HG03521 (cell line): ENCODE measurements at regions not wholly inside any gene's neighbourhood (a gene's known extent, or its start where the extent isn't known, plus 50 kb on each side); places are given as distances from the start of the nearest gene placed in this dataset.
A peak's percentile ranks its signal among the peaks of the same experiment; 100 is the strongest.

Experiments used
- ATAC-seq: cut with Tn5 transposase; IDR thresholded peaks from one replicate; pipeline ENCODE4 v1.9.1; 2021; ENCODE audit warnings: mild to moderate bottlenecking, moderate library complexity; ENCODE audit not compliant: unreplicated experiment

- ATAC-seq, result no peak
These were observed 137.8 kb upstream of the SPACA1 start for GRCh38 chr6:87909849-87910248.

- no peak for ATAC-seq
These were observed 138.4 kb upstream of the SPACA1 start for GRCh38 chr6:87908978-87909811.

DNA sequence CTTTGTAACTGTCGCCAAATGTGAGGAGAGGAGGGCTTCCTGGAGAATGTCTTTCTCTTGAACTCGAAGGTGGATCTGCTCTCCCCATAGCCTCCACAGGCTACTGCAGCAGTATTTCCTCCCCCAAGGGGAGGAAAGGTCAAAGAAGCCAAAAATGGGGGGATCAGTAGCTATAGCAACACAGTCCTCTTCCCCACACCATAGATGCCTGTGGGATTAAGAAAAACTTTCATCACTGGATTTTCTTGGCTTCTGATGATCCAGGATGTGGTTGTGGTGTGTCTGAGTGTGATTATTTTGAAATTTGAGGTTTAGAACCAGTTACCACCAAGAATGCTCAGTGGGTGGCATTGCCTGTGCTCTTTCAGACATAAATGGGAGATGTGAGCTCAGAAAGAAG lies 140.1 kb upstream of the SPACA1 start:
- no peak for ATAC-seq

DNA sequence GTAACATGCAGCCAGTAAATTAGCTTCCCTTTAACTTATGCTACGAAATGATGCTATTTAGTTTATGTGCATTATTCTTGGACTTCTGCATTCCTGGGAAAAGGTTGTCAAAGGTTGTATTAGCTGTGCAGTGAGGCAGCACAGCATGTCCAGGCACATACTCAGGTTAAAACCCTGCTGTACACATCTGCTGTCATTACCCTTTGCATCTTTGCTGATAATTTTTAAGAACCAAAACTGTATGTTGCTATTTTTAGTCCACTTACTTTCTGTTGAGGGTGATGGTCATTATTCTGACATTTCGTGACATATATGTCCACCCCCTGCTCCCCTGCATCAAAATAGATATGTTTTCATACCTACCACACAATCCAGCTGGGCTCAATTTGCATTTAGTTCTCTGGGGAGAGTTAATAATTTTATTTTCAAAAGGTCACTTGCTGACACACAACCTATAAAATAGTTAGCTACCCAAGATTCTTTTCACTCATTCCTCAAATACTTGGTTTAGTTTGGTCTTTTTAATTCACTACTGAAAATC lies 142.5 kb upstream of the SPACA1 start:
- ATAC-seq, result peak; percentile 81

DNA sequence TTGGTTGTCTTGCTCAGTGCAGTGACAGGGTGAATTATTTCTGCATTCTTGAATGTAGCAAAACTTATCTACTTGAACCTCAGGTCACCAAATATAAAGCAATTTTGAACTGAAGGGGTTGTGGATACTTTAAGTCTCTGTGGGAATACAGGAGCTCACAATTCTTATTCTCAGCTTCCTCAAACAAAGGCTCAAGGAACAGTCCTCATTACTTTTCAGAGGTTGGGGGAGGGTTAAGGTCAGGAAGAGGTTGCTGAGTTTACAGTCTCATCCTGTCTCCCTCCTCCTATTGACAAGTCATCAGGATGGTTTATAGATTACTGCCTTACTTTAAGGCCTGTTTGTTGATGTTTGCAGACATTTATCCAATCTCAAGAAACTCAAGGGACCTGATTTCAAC lies 143.6 kb upstream of the SPACA1 start:
- ATAC-seq, result no peak

GRCh38 chr6:87903323-87903722 lies 144.3 kb upstream of the SPACA1 start:
- no peak for ATAC-seq

- no peak for ATAC-seq
These were observed 145.3 kb upstream of the SPACA1 start for GRCh38 chr6:87902383-87902782.

DNA sequence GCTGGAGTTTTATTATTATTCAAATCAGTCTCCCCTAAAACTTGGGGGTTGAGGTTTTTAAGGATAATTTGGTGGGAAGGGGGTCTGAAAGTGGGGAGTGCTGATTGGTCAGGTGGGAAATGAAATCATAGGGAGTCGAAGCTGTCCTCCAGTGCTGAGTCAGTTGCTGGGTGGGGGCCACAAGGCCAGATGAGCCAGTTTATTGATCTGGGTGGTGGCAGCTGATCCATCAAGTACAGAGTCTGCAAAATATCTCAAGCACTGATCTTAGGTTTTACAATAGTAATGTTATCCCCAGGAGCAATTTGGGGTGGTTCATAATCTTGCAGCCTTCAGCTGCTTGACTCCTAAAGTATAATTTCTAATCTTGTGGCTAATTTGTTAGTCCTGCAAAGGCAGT lies 146.0 kb upstream of the SPACA1 start:
- ATAC-seq, result no peak

- ATAC-seq, result no peak
These were observed 147.4 kb upstream of the SPACA1 start for GRCh38 chr6:87900160-87900698.

DNA sequence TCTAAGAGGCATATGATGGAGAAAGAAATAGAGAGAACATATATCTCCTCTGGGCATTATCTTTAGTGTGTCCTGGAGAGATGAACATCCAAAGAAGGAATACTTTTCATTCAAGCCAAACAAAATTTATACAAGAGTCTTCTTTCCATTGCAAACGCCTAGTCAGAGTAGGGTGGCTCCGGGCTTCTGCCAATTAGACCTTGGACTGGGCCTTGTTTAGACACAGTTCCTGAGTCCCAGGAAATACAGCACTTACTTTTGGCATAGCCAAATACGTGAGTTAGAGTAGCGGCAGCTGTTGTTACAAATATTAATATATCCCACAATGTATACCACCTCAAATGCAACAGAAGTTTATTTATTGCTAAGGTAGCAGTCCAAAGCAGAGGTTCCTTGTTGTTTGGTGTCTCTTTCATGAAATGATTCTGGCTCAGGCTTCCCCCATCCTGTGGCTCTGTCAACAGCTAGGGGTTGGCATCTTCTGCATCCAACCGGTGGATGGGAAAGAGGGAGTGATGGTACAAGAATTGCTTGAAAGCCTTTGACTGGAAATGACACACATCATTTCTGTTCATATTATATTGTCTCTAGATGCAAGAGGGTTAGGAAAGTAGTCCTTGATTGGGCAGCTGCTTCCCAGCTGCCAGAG lies 148.0 kb upstream of the SPACA1 start:
- ATAC-seq, result no peak

DNA sequence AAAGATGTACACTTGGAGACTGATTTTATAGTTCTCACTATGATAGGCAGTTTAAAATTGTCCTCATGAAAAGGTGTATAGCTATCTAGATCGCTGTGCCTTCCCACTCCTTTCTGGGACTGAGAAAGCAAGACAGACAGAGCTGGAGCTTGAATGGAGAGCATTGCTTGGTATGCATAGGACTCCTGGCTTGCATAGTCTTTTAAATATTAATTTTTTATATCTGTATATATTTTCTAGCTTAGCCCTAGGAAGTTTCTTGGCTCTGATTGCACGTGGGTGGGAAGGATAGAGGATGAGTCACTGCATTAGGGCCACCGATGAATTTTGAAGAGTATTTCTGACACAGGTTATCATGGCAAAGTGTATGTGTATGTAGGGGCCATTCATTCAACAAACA lies 150.0 kb upstream of the SPACA1 start:
- no peak for ATAC-seq

DNA sequence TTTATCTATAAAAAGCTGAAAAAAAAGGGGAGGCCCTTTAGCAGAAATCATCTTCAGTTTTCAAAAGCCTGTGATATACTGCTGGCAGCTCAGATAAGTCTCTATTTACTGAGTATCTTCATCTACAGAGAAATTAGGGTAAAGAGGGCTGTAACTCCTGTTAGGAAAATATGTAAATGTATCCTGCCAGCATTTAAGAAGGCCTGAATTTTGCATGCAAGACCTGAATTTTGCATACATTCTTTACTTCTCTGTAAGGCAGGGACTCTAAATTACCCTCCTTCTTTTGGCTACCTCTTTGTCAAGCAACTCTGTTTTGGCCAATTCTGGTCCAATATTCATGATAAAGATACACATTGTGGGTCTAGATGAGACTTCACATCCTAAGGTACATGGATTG lies 150.6 kb upstream of the SPACA1 start:
- no peak for ATAC-seq

DNA sequence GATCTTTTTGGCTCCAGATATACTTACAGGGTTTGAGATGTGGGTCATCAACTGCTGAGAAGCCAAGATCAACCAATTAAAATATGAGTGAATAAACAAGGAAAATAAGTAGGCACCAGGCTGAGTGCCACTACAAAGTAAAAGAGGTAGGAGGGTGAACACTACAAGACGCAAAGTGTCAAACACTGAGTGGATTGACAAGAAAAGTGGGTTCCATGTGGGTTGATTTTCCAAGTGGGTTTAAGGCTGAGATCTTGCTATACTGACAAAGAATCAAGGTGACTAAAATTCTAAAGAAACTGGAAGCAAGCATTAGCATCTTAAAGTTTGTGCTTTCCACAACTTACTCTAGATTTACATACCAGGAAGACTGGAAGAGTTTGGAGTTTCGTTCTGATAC lies 160.4 kb upstream of the SPACA1 start:
- no peak for ATAC-seq

- ATAC-seq, result no peak
These were observed 163.4 kb upstream of the SPACA1 start for GRCh38 chr6:87884203-87884602.

DNA sequence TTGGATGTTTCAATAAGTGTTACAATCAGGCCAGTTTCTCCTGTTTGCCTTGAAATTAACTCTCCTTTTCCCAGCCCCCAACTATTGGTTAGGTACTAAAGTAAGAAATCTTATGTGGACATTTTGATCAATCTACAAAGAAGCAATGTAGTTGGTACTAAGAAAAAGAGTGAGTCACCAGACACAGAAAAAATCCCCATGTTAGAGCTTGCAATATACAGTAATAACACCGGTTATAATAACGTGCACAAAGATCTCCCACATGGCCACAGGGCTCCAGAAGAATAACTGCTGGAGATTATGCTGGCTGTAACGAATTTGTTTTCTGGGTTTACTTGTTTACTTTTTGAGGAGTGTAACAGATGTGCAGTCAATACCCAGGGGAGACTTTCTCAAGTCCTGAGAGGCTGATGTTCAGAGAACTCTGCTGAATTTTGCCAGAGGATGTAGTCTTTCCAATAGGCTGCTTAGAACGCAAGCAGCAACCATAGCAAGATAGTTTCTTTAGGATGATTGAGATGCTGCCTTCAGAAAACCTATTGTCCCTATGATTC lies 166.2 kb upstream of the SPACA1 start:
- ATAC-seq, result no peak

- ATAC-seq, result no peak
These were observed 168.3 kb upstream of the SPACA1 start for GRCh38 chr6:87879132-87879861.

DNA sequence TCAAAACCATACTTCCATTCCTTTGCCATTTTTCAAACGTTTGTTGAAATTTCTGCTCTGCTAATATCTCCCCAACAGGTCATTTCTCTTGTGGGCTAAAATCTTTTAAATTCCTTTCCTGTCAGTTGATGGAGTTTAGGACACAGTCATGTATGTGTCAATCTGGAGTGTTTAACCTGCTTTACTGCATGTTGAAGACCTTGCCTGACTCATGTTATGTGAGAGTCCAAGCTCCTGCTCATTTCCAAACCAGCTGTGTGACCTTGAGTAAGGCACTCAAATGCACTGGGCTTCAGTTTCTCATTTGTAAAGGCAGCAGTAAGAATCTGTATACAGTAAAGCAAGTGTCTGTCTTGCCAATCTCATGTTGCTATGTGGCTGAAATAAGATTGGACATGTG lies 171.9 kb upstream of the SPACA1 start:
- no peak for ATAC-seq

GRCh38 chr6:87873556-87873955 lies 171.5 kb upstream of the AKIRIN2 start:
- ATAC-seq, result no peak

- no peak for ATAC-seq
These were observed 168.5 kb upstream of the AKIRIN2 start for GRCh38 chr6:87870556-87870955.

GRCh38 chr6:87869064-87869905 lies 167.3 kb upstream of the AKIRIN2 start:
- ATAC-seq, result no peak
